Esophagus muscularis mucosa (tissue), 3 donors: ENCODE measurements at regions not wholly inside any gene's neighbourhood (a gene's known extent, or its start where the extent isn't known, plus 50 kb on each side); places are given as distances from the start of the nearest gene placed in this dataset.

Experiments
- CTCF ChIP-seq, 3 experiments: fragments of 200-600 bp in 2 of 3; fragments of 450-650 bp in 1 of 3; sonication (generic) in 2 of 3; IDR thresholded peaks; one replicate each; pipeline ENCODE4 v1.5.1; 2017 to 2019; ENCODE audit warnings: antibody characterized with exemption in 3 of 3, mild to moderate bottlenecking in 2 of 3, moderate library complexity in 1 of 3
- POLR2A ChIP-seq: fragments of 450-650 bp; IDR thresholded peaks from one replicate; pipeline ENCODE4 v1.6.1; 2017; ENCODE audit warnings: antibody characterized with exemption, moderate library complexity, mild to moderate bottlenecking, low read depth

- TF ChIP-seq CTCF (IDR thresholded peaks at IDR 0.05) (no peak), POLR2A (no peak)
Measured at GRCh38 chr4:136850446-136850845, 681.8 kb downstream of the PCDH18 start.
